Fibroblast of lung (primary cell): ENCODE measurements at regions not wholly inside any gene's neighbourhood (a gene's known extent, or its start where the extent isn't known, plus 50 kb on each side); places are given as distances from the start of the nearest gene placed in this dataset.

Source experiments
- DNase-seq, 2 donors: peaks; one replicate each; pipeline versions ENCODE4 v3.0.0 to v3.0.0-alpha.2; 2010; ENCODE audit warnings: low read depth in 2 of 2
- H2AFZ ChIP-seq: 2 replicates; pipeline ENCODE4 v1.5.1; 2012; ENCODE audit warnings: low read length, control low read depth, inconsistent platforms
- H3K27ac ChIP-seq: 2 replicates; pipeline ENCODE4 v1.5.1; 2011; ENCODE audit warnings: low read length, control low read depth; ENCODE audit not compliant: insufficient read depth
- H3K27me3 ChIP-seq: 2 replicates; pipeline ENCODE4 v1.5.1; 2011; ENCODE audit warnings: mild to moderate bottlenecking, low read length; ENCODE audit not compliant: control insufficient read depth, insufficient read depth
- H3K36me3 ChIP-seq: 2 replicates; pipeline ENCODE4 v1.5.1; 2011; ENCODE audit warnings: low read length; ENCODE audit not compliant: control insufficient read depth, insufficient read depth
- H3K4me1 ChIP-seq: 2 replicates; pipeline ENCODE4 v1.5.1; 2011; ENCODE audit warnings: low read length; ENCODE audit not compliant: control insufficient read depth, insufficient read depth; ENCODE audit errors: extremely low read depth
- H3K4me2 ChIP-seq: 2 replicates; pipeline ENCODE4 v1.5.1; 2011; ENCODE audit warnings: low read length, control low read depth; ENCODE audit not compliant: insufficient read depth; ENCODE audit errors: extremely low read depth
- H3K4me3 ChIP-seq, 4 experiments: fragments of 200-600 bp in 1 of 4; sonication (generic) in 1 of 4; replicated peaks in 1 of 4; 2 replicates each; pipeline ENCODE4 v1.5.1; 2011 to 2016; ENCODE audit warnings: low read length in 4 of 4, low read depth in 3 of 4, mild to moderate bottlenecking in 3 of 4, control low read depth in 2 of 4, inconsistent platforms in 1 of 4, mixed read lengths in 1 of 4; ENCODE audit not compliant: insufficient read depth in 1 of 4; ENCODE audit errors: control extremely low read depth in 1 of 4
- H3K79me2 ChIP-seq: 2 replicates; pipeline ENCODE4 v1.5.1; 2012; ENCODE audit warnings: mild to moderate bottlenecking, low read length, inconsistent platforms; ENCODE audit not compliant: control insufficient read depth, insufficient read depth
- H3K9ac ChIP-seq: 2 replicates; pipeline ENCODE4 v1.5.1; 2011; ENCODE audit warnings: mild to moderate bottlenecking, low read length, control low read depth; ENCODE audit not compliant: insufficient read depth
- H3K9me3 ChIP-seq: 2 replicates; pipeline ENCODE4 v1.5.1; 2012; ENCODE audit warnings: low read depth, low read length; ENCODE audit not compliant: control insufficient read depth, insufficient read depth
- H4K20me1 ChIP-seq: 2 replicates; pipeline ENCODE4 v1.5.1; 2011; ENCODE audit warnings: low read length; ENCODE audit not compliant: control insufficient read depth, insufficient read depth; ENCODE audit errors: extremely low read depth
- CTCF ChIP-seq, 2 donors: IDR thresholded peaks in 1 of 2; conservative IDR thresholded peaks in 1 of 2; 1 replicate in 1 of 2; 2 replicates in 1 of 2; pipeline ENCODE4 v1.5.1; 2011 to 2012; ENCODE audit warnings: low read length in 2 of 2, control low read depth in 1 of 2, inconsistent platforms in 1 of 2, low read depth in 1 of 2, mild to moderate bottlenecking in 1 of 2
- EZH2 ChIP-seq: IDR thresholded peaks from 2 replicates; pipeline ENCODE4 v1.5.1; 2012; ENCODE audit warnings: low read length, control low read depth, mild to moderate bottlenecking; ENCODE audit errors: missing control alignments

GRCh38 chr3:72295962-72296450 lies 511.1 kb upstream of the PROK2 start:
- no peak for TF ChIP-seq CTCF (conservative IDR thresholded peaks at IDR 0.05 in 1 of 2, IDR thresholded peaks at IDR 0.05 in 1 of 2; ENCODE audit: low read depth in 1 of 2, low read length in 2 of 2)
- TF ChIP-seq EZH2, result no peak
- no peaks in the 10 kb centered on the region for H3K36me3 ChIP-seq
- H3K79me2 ChIP-seq, result no peaks in the 10 kb centered on the region
- H4K20me1 ChIP-seq, result no peaks in the 10 kb centered on the region
- H3K4me1 ChIP-seq, result no peaks in the 10 kb centered on the region
- H3K27ac ChIP-seq, result no peak overlapping the region
- H3K9me3 ChIP-seq, result no peaks in the 10 kb centered on the region
- peaks cover 6% of the 10 kb centered on the region for H3K27me3 ChIP-seq
- H3K9ac ChIP-seq, result no peak overlapping the region
- H3K4me2 ChIP-seq, result no peak overlapping the region
- no peak overlapping the region for H2AFZ ChIP-seq
- DNase-seq, result no peak
- H3K4me3 ChIP-seq, result no peak overlapping the region

GRCh38 chr3:72295276-72295961 lies 510.5 kb upstream of the PROK2 start:
- Histone ChIP-seq H3K4me3 (no peak overlapping the region), H3K4me2 (no peak overlapping the region), H3K27me3 (peaks cover 11% of the 10 kb centered on the region), H3K9ac (no peak overlapping the region), H4K20me1 (no peaks in the 10 kb centered on the region), H2AFZ (no peak overlapping the region), H3K79me2 (no peaks in the 10 kb centered on the region), H3K4me1 (no peaks in the 10 kb centered on the region), H3K36me3 (no peaks in the 10 kb centered on the region), H3K9me3 (no peaks in the 10 kb centered on the region), H3K27ac (no peak overlapping the region)
- no peak for DNase-seq
- TF ChIP-seq CTCF (conservative IDR thresholded peaks at IDR 0.05 in 1 of 2, IDR thresholded peaks at IDR 0.05 in 1 of 2; ENCODE audit: low read depth in 1 of 2, low read length in 2 of 2), result no peak
- TF ChIP-seq EZH2, result no peak

GRCh38 chr3:72290859-72291638 lies 506.1 kb upstream of the PROK2 start:
- no peak overlapping the region for H3K9ac ChIP-seq
- H3K27me3 ChIP-seq, result peaks cover 32% of the 10 kb centered on the region
- no peak overlapping the region for H2AFZ ChIP-seq

More at GRCh38 chr3:72290859-72291638, 506.1 kb upstream of the PROK2 start:
- H3K4me1 ChIP-seq, result no peaks in the 10 kb centered on the region
- H4K20me1 ChIP-seq, result no peaks in the 10 kb centered on the region
- no peaks in the 10 kb centered on the region for H3K9me3 ChIP-seq
- H3K79me2 ChIP-seq, result no peaks in the 10 kb centered on the region
- no peak overlapping the region for H3K4me2 ChIP-seq
- no peak overlapping the region for H3K27ac ChIP-seq
- no peak overlapping the region for H3K4me3 ChIP-seq
- H3K36me3 ChIP-seq, result no peaks in the 10 kb centered on the region
- TF ChIP-seq CTCF (conservative IDR thresholded peaks at IDR 0.05 in 1 of 2, IDR thresholded peaks at IDR 0.05 in 1 of 2; ENCODE audit: low read depth in 1 of 2, low read length in 2 of 2) (no peak), EZH2 (no peak)
- DNase-seq, result no peak
